Testis (tissue), 2 donors: ENCODE measurements at regions not wholly inside any gene's neighbourhood (a gene's known extent, or its start where the extent isn't known, plus 50 kb on each side); places are given as distances from the start of the nearest gene placed in this dataset.

Experiments
- POLR2A ChIP-seq: fragments of 450-650 bp; IDR thresholded peaks from one replicate; pipeline ENCODE4 v1.6.1; 2017; ENCODE audit warnings: antibody characterized with exemption, mild to moderate bottlenecking, moderate library complexity
- TF ChIP-seq, protein P1 (sequence below), 3 experiments: fragments of 450-650 bp in 2 of 3; fragments of 200-600 bp in 1 of 3; sonication (generic) in 1 of 3; IDR thresholded peaks; one replicate each; pipeline ENCODE4 v1.5.1; 2016 to 2019; ENCODE audit warnings: antibody characterized with exemption in 3 of 3, mild to moderate bottlenecking in 2 of 3, moderate library complexity in 1 of 3

DNA sequence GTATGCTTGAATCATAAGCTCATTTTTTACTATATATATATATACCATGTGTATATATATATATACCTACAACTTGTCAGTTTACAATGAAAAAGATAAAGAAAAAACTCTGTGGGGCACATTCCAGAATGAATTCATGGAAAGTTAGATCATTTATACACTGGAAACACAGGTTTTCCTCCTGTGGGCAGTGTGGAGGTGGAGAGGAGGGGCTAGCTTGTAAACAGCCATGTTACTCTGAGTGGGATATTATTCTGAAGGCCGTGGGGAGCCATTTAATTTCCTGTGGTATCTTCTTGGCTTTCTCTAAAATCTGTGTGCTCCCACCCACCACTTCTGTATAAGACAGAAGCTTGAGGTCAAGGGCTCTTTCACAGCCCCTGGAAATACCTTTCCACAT is 273.4 kb upstream of the MTNR1B start:
- no peak for TF ChIP-seq POLR2A
- TF ChIP-seq, protein P1, sequence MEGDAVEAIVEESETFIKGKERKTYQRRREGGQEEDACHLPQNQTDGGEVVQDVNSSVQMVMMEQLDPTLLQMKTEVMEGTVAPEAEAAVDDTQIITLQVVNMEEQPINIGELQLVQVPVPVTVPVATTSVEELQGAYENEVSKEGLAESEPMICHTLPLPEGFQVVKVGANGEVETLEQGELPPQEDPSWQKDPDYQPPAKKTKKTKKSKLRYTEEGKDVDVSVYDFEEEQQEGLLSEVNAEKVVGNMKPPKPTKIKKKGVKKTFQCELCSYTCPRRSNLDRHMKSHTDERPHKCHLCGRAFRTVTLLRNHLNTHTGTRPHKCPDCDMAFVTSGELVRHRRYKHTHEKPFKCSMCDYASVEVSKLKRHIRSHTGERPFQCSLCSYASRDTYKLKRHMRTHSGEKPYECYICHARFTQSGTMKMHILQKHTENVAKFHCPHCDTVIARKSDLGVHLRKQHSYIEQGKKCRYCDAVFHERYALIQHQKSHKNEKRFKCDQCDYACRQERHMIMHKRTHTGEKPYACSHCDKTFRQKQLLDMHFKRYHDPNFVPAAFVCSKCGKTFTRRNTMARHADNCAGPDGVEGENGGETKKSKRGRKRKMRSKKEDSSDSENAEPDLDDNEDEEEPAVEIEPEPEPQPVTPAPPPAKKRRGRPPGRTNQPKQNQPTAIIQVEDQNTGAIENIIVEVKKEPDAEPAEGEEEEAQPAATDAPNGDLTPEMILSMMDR (IDR thresholded peaks at IDR 0.05): no peak
